GM12864 (cell line): ENCODE measurements at regions not wholly inside any gene's neighbourhood (a gene's known extent, or its start where the extent isn't known, plus 50 kb on each side); places are given as distances from the start of the nearest gene placed in this dataset.

ENCODE experiments used
- DNase-seq: peaks from one replicate; pipeline ENCODE4 v3.0.0-alpha.2; 2011; ENCODE audit warnings: low read depth
- H3K4me3 ChIP-seq: 2 replicates; pipeline ENCODE4 v1.5.1; 2011; ENCODE audit warnings: mild to moderate bottlenecking, low read depth, low read length, control low read depth
- TF ChIP-seq, protein P1 (sequence below): IDR thresholded peaks from 2 replicates; pipeline ENCODE4 v1.5.1; 2011; ENCODE audit warnings: low read depth, mild to moderate bottlenecking, moderate library complexity, low read length, control low read depth, inconsistent platforms; ENCODE audit errors: missing control alignments

DNA sequence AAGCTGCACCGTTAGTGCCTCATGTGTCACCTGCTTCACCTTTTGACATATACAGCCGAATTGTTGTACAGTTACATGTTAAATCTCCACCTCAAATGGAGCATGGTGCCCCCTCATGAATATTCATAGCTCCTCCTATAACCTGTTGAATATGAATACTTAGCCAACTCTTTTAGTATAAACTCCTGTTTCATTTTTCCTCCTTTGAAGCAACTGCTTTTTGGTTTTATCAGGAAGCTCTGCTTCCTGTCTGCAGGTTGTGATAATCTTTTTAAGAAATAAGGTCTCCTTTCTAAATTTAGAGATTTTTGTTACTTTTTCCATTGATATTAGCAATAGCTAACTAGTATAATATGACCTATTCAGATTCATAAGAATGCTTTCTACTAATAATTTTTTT, 1429.2 kb upstream of the AGA start:
- no peak for DNase-seq
- TF ChIP-seq, protein P1, sequence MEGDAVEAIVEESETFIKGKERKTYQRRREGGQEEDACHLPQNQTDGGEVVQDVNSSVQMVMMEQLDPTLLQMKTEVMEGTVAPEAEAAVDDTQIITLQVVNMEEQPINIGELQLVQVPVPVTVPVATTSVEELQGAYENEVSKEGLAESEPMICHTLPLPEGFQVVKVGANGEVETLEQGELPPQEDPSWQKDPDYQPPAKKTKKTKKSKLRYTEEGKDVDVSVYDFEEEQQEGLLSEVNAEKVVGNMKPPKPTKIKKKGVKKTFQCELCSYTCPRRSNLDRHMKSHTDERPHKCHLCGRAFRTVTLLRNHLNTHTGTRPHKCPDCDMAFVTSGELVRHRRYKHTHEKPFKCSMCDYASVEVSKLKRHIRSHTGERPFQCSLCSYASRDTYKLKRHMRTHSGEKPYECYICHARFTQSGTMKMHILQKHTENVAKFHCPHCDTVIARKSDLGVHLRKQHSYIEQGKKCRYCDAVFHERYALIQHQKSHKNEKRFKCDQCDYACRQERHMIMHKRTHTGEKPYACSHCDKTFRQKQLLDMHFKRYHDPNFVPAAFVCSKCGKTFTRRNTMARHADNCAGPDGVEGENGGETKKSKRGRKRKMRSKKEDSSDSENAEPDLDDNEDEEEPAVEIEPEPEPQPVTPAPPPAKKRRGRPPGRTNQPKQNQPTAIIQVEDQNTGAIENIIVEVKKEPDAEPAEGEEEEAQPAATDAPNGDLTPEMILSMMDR, result no peak
- no peak overlapping the region for H3K4me3 ChIP-seq

DNA sequence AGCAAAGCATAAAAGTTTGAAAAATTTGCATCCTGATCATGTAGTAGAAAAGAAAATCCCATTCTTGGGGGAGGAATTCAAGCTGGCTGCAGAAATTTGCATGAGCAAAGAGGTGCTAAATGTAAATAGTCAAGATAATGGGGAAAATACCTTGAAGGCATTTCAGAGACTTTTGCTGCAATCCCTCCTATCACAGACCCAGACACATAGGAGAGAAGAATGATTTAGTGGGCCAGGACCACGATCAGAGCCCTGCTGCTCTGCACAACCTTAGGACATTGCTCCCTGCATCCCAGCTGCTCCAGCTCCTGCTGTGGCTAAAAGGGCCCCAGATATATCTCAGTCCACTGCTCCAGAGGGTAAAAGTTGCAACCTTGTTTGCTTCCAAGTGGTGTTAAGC, 1439.7 kb upstream of the AGA start:
- no peak for DNase-seq
- H3K4me3 ChIP-seq, result no peak overlapping the region
- TF ChIP-seq, protein P1, result no peak

- TF ChIP-seq, protein P1, result no peak
- no peak for DNase-seq
- no peak overlapping the region for H3K4me3 ChIP-seq
Measured at GRCh38 chr4:178894126-178894525, 1451.9 kb upstream of the AGA start.

DNA sequence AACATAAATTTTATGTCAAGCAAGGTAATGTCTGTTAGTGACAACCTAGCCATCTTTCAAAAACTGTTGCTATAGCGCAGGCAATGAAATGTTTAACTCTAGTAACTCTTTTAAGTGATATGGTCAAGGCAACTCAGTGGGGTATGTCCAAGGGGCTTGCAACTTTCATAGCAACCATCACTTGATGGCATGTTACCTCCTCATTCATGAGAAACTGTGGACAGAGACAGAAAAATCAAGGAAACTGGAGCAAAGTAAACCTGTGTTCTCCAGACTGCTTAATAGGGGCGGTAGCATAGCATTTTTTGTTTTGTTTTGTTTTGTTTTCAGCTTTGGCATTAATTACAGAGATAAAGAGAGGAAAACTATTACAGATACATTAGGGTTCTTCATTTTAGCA, 1456.8 kb upstream of the AGA start:
- no peak overlapping the region for H3K4me3 ChIP-seq
- DNase-seq, result no peak
- TF ChIP-seq, protein P1, result no peak

DNA sequence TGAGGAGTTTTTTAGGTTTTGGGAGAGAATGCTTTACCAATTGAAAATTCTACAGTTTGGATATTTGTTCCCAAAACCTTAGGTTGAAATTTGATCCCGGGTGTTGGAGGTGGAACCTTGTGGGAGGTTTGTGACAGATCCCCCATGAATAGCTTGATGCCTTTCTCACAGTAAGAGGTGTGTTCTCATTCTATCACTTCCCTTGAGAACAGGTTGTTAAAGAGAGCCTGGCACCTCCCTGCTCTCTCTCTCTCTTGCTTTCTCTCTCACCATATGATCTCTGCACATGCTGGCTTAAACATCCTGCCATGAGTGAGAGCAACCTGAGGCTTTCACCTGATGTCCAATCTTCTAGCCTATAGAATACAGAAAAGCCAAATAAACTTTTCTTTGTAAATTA, 1475.5 kb upstream of the AGA start:
- DNase-seq, result no peak
- no peak overlapping the region for H3K4me3 ChIP-seq
- TF ChIP-seq, protein P1, result no peak

- H3K4me3 ChIP-seq, result no peak overlapping the region
- TF ChIP-seq, protein P1, result no peak
- DNase-seq, result no peak
Measured at GRCh38 chr4:178937130-178937529, 1494.9 kb upstream of the AGA start.

- TF ChIP-seq, protein P1, result no peak
- no peak for DNase-seq
- no peak overlapping the region for H3K4me3 ChIP-seq
Measured at GRCh38 chr4:178941975-178942374, 1499.7 kb upstream of the AGA start.
